Fibroblast of mammary gland (primary cell): ENCODE measurements at regions not wholly inside any gene's neighbourhood (a gene's known extent, or its start where the extent isn't known, plus 50 kb on each side); places are given as distances from the start of the nearest gene placed in this dataset.

ENCODE experiments used
- DNase-seq: peaks from one replicate; pipeline ENCODE4 v3.0.0-alpha.2; 2010; ENCODE audit warnings: low read depth
- H3K4me3 ChIP-seq: 2 replicates; pipeline ENCODE4 v1.5.1; 2011; ENCODE audit warnings: low read depth, mild to moderate bottlenecking, low read length, moderate library complexity; ENCODE audit not compliant: control insufficient read depth
- CTCF ChIP-seq: conservative IDR thresholded peaks from 2 replicates; pipeline ENCODE4 v1.5.1; 2011; ENCODE audit warnings: low read depth, low read length, inconsistent platforms; ENCODE audit not compliant: control insufficient read depth, insufficient read depth

GRCh38 chr18:73835039-73835438, 312.6 kb downstream of the FBXO15 start:
- TF ChIP-seq CTCF: no peak
- no peak for DNase-seq
- H3K4me3 ChIP-seq: no peak overlapping the region

- no peak overlapping the region for H3K4me3 ChIP-seq
- no peak for TF ChIP-seq CTCF
- no peak for DNase-seq
Observed at GRCh38 chr18:73831688-73832087, 315.9 kb downstream of the FBXO15 start.

GRCh38 chr18:73829146-73829545, 318.5 kb downstream of the FBXO15 start:
- no peak for DNase-seq
- no peak overlapping the region for H3K4me3 ChIP-seq
- TF ChIP-seq CTCF: no peak

GRCh38 chr18:73827801-73828200, 319.8 kb downstream of the FBXO15 start:
- no peak overlapping the region for H3K4me3 ChIP-seq
- TF ChIP-seq CTCF: no peak
- DNase-seq: no peak

GRCh38 chr18:73826098-73826497, 321.5 kb downstream of the FBXO15 start:
- H3K4me3 ChIP-seq: no peak overlapping the region
- no peak for TF ChIP-seq CTCF

GRCh38 chr18:73824671-73825070, 323.0 kb downstream of the FBXO15 start:
- no peak overlapping the region for H3K4me3 ChIP-seq
- no peak for TF ChIP-seq CTCF
- DNase-seq: peak; percentile 51

More at GRCh38 chr18:73826098-73826497, 321.5 kb downstream of the FBXO15 start:
- peak; percentile 62 for DNase-seq

- TF ChIP-seq CTCF: no peak
- no peak for DNase-seq
- H3K4me3 ChIP-seq: no peak overlapping the region
Observed at GRCh38 chr18:73812423-73812822, 335.2 kb downstream of the FBXO15 start.
